ENCODE measurements at regions not wholly inside any gene's neighbourhood (a gene's known extent, or its start where the extent isn't known, plus 50 kb on each side); places are given as distances from the start of the nearest gene placed in this dataset.

GRCh38 chr18:28793901-28794300 lies 617.0 kb upstream of the CDH2 start:
- 65 to 67% methylated on average over 1 of the region's 1 CpG for WGBS, 2 donors
- no peaks in the 10 kb centered on the region for H3K27me3 ChIP-seq
- intact Hi-C loops (cut with DNase I): no loop called here
- H3K27ac ChIP-seq: no peak overlapping the region
- no peaks in the 10 kb centered on the region for H3K36me3 ChIP-seq
- peak in 1 of 2 donors; percentile 1 for DNase-seq
- no peaks in the 10 kb centered on the region for H3K9me3 ChIP-seq
- no peak for TF ChIP-seq CTCF (IDR thresholded peaks at IDR 0.05)
- TF ChIP-seq POLR2A (IDR thresholded peaks at IDR 0.05): no peak
- H3K4me1 ChIP-seq: no peaks in the 10 kb centered on the region
- no peak overlapping the region for H3K4me3 ChIP-seq (replicated peaks in 1 of 3)

- H3K9me3 ChIP-seq: no peaks in the 10 kb centered on the region
- no peaks in the 10 kb centered on the region for H3K27me3 ChIP-seq
- intact Hi-C loops (cut with DNase I): no loop called here
- H3K36me3 ChIP-seq: no peaks in the 10 kb centered on the region
- no peak overlapping the region for H3K27ac ChIP-seq
- H3K4me3 ChIP-seq (replicated peaks in 1 of 3): no peak overlapping the region
- H3K4me1 ChIP-seq: no peaks in the 10 kb centered on the region
- TF ChIP-seq CTCF (IDR thresholded peaks at IDR 0.05) (no peak), POLR2A (IDR thresholded peaks at IDR 0.05) (no peak)
- no peak for DNase-seq
- 76 to 79% methylated on average over 4 of the region's 4 CpGs for WGBS, 2 donors
Measured at GRCh38 chr18:28792404-28793086, 615.6 kb upstream of the CDH2 start.

GRCh38 chr18:28791101-28791500 lies 614.2 kb upstream of the CDH2 start:
- TF ChIP-seq CTCF (IDR thresholded peaks at IDR 0.05) (no peak), POLR2A (IDR thresholded peaks at IDR 0.05) (no peak)
- no peak overlapping the region for H3K27ac ChIP-seq
- intact Hi-C loops (cut with DNase I): no loop called here
- no peaks in the 10 kb centered on the region for H3K9me3 ChIP-seq
- H3K36me3 ChIP-seq: no peaks in the 10 kb centered on the region
- no peak overlapping the region for H3K4me3 ChIP-seq (replicated peaks in 1 of 3)
- DNase-seq: no peak
- WGBS, 2 donors: 71 to 81% methylated on average over 2 of the region's 2 CpGs
- no peaks in the 10 kb centered on the region for H3K4me1 ChIP-seq
- no peaks in the 10 kb centered on the region for H3K27me3 ChIP-seq

- WGBS, 2 donors: 68 to 69% methylated on average over 5 of the region's 5 CpGs
- TF ChIP-seq CTCF (IDR thresholded peaks at IDR 0.05) (no peak), POLR2A (IDR thresholded peaks at IDR 0.05) (no peak)
- Histone ChIP-seq H3K27ac (no peak overlapping the region), H3K27me3 (no peaks in the 10 kb centered on the region), H3K4me1 (no peaks in the 10 kb centered on the region), H3K9me3 (no peaks in the 10 kb centered on the region), H3K36me3 (no peaks in the 10 kb centered on the region), H3K4me3 (replicated peaks in 1 of 3) (no peak overlapping the region)
- DNase-seq: no peak
- intact Hi-C loops (cut with DNase I): no loop called here
Measured at GRCh38 chr18:28789502-28789901, 612.6 kb upstream of the CDH2 start.

GRCh38 chr18:28786926-28787325 lies 610.0 kb upstream of the CDH2 start:
- TF ChIP-seq CTCF (IDR thresholded peaks at IDR 0.05): no peak
- no peak for TF ChIP-seq POLR2A (IDR thresholded peaks at IDR 0.05)
- Histone ChIP-seq H3K9me3 (no peaks in the 10 kb centered on the region), H3K4me3 (replicated peaks in 1 of 3) (no peak overlapping the region), H3K36me3 (no peaks in the 10 kb centered on the region), H3K27ac (no peak overlapping the region), H3K4me1 (no peaks in the 10 kb centered on the region), H3K27me3 (no peaks in the 10 kb centered on the region)
- WGBS, 2 donors: 56 to 57% methylated on average over 3 of the region's 3 CpGs
- no peak for DNase-seq
- intact Hi-C loops (cut with DNase I): no loop called here
